HEK293T (cell line): ENCODE measurements at regions not wholly inside any gene's neighbourhood (a gene's known extent, or its start where the extent isn't known, plus 50 kb on each side); places are given as distances from the start of the nearest gene placed in this dataset.

Experiments
- CTCF ChIA-PET: fragments of 350-600 bp; formaldehyde crosslinking; extraction: SDS; loops from one replicate; lab custom pipeline; 2021; ENCODE audit warnings: antibody characterized with exemption, inconsistent platforms; lab: Yijun Ruan, JAX
- POLR2A ChIA-PET: fragments of 350-600 bp; formaldehyde crosslinking; extraction: SDS; loops from one replicate; lab custom pipeline; 2020; ENCODE audit warnings: antibody characterized with exemption, inconsistent platforms; lab: Yijun Ruan, JAX
- DNase-seq: peaks from one replicate; pipeline ENCODE4 v3.0.0; 2012; ENCODE audit warnings: mixed read lengths; ENCODE audit errors: extremely low spot score
- ARNT ChIP-seq: fragments of 450-650 bp; IDR thresholded peaks from 2 replicates; pipeline ENCODE4 v1.6.1; 2017; ENCODE audit warnings: mild to moderate bottlenecking
- BHLHE40 ChIP-seq: fragments of 450-650 bp; IDR thresholded peaks from 2 replicates; pipeline ENCODE4 v1.6.1; 2016; ENCODE audit warnings: mild to moderate bottlenecking, moderate library complexity, borderline replicate concordance
- CTBP1 ChIP-seq: fragments of 450-650 bp; IDR thresholded peaks from 2 replicates; pipeline ENCODE4 v1.6.1; 2016; ENCODE audit warnings: borderline replicate concordance
- ELF4 ChIP-seq: fragments of 450-650 bp; IDR thresholded peaks from 2 replicates; pipeline ENCODE4 v1.6.1; 2017; ENCODE audit warnings: antibody characterized with exemption
- FOXA1 ChIP-seq: fragments of 450-650 bp; IDR thresholded peaks from 2 replicates; pipeline ENCODE4 v1.6.1; 2016; ENCODE audit warnings: mild to moderate bottlenecking
- FOXK2 ChIP-seq: fragments of 450-650 bp; IDR thresholded peaks from 2 replicates; pipeline ENCODE4 v1.6.1; 2016; ENCODE audit warnings: mild to moderate bottlenecking
- FOXM1 ChIP-seq: fragments of 450-650 bp; IDR thresholded peaks from 2 replicates; pipeline ENCODE4 v1.6.1; 2017; ENCODE audit warnings: mild to moderate bottlenecking, borderline replicate concordance
- HDGF ChIP-seq: fragments of 450-650 bp; IDR thresholded peaks from 2 replicates; pipeline ENCODE4 v1.6.1; 2017; ENCODE audit warnings: antibody characterized with exemption, borderline replicate concordance
- LEF1 ChIP-seq: fragments of 450-650 bp; IDR thresholded peaks from 2 replicates; pipeline ENCODE4 v1.6.1; 2017; ENCODE audit warnings: mild to moderate bottlenecking, borderline replicate concordance
- NFRKB ChIP-seq: fragments of 450-650 bp; IDR thresholded peaks from 2 replicates; pipeline ENCODE4 v1.6.1; 2016; ENCODE audit warnings: mild to moderate bottlenecking, moderate library complexity
- SP1 ChIP-seq: fragments of 450-650 bp; IDR thresholded peaks from 2 replicates; pipeline ENCODE4 v1.6.1; 2017
- SUZ12 ChIP-seq: fragments of 450-650 bp; IDR thresholded peaks from 2 replicates; pipeline ENCODE4 v1.6.1; 2016; ENCODE audit warnings: mild to moderate bottlenecking
- TARDBP ChIP-seq: fragments of 450-650 bp; IDR thresholded peaks from 2 replicates; pipeline ENCODE4 v1.6.1; 2016
- ZNF384 ChIP-seq: fragments of 450-650 bp; IDR thresholded peaks from 2 replicates; pipeline ENCODE4 v1.6.1; 2016
- TF ChIP-seq, protein P1 (sequence below): fragments of 450-650 bp; IDR thresholded peaks from 2 replicates; pipeline ENCODE4 v1.6.1; 2016

DNA sequence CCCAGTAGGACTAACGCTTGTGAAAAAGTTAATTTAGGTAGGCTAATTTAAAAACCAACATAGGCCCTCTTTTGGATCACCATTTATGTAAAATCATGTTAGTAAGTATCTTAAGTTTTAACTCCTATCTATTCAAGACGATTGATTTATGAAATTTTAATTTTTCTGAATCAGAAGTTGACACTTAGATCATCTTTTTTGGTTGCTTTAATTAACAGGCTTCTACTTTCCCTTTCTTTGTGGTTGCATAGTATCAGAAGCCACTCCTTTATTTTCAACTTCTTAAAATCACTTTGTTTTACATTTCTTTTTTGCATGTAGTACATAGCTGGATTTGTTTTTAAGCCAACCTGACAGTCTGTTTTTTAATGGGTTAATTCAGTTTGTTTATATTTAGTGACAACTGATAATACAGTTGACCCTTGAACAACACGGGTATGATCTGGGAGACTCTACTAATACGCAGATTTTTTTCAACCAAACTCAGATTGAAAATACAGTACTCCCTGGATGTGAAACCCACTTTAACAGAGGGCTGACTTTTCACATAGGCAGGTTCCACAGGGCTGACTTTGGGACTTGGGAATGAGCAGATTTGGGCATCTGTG lies 69.7 kb upstream of the SYPL1 start:
- ChIA-PET POLR2A (no interaction called here), CTCF (no interaction called here)
- TF ChIP-seq TARDBP (no peak), ARNT (no peak), ELF4 (no peak), ZNF384 (no peak), FOXK2 (no peak), FOXM1 (no peak), CTBP1 (no peak), NFRKB (no peak), SUZ12 (no peak), LEF1 (no peak), HDGF (no peak), BHLHE40 (no peak), SP1 (no peak)
- TF ChIP-seq, protein P1, sequence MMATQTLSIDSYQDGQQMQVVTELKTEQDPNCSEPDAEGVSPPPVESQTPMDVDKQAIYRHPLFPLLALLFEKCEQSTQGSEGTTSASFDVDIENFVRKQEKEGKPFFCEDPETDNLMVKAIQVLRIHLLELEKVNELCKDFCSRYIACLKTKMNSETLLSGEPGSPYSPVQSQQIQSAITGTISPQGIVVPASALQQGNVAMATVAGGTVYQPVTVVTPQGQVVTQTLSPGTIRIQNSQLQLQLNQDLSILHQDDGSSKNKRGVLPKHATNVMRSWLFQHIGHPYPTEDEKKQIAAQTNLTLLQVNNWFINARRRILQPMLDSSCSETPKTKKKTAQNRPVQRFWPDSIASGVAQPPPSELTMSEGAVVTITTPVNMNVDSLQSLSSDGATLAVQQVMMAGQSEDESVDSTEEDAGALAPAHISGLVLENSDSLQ = no peak
- DNase-seq = no peak

DNA sequence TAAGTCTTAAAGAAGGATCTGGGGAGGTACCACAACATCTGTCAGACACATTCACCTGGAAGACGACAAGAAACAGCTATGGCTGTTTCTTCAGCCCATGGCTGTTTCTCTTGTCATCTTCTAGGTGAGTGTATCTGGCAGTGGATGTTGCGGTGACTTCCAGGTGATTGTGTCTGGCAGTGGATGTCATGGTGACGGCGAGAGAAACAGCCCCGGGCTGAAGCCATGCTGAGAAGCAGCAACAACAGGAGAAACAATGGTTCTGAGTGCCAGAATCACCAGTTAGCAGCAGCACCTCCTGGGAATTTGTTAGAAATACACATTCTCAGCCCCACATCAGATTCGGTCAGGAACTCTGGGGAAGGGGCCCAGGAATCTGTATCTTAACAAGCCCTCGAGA lies 68.6 kb upstream of the SYPL1 start:
- POLR2A ChIA-PET = no interaction called here
- no peak for DNase-seq
- TF ChIP-seq HDGF (no peak), ELF4 (no peak), LEF1 (no peak), FOXK2 (no peak), FOXA1 (no peak), TARDBP (no peak), SP1 (no peak), ARNT (no peak), ZNF384 (no peak), CTBP1 (no peak)
- TF ChIP-seq, protein P1 = no peak
- CTCF ChIA-PET = no interaction called here

DNA sequence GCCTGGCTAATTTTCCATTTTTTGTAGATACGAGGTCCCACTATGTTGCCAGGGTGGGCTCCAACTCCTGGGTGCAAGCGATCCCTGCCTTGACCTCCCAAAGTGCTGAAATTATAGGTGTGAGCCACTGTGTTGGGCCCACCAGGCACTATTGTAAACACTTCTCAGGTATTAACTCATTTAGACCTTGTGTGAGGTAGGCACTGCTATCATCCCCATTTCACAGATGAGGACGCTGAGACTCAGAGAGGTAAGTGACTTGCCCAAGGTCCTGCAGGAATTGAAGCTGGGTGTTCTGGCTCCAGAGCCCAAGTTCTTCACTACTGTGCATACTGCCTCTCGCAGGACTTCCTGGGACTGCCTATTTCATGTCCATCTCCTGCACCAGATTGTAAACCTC lies 67.1 kb upstream of the SYPL1 start:
- no peak for DNase-seq
- POLR2A ChIA-PET = no interaction called here
- CTCF ChIA-PET = interaction anchor here (4.8 kb wide), 1 partner anchor 283 kb away, joined by 36 read pairs; no protein-coding TSS in a partner anchor
- TF ChIP-seq ARNT (no peak), HDGF (no peak), SUZ12 (no peak), NFRKB (no peak), FOXK2 (no peak), LEF1 (no peak), ZNF384 (no peak), FOXA1 (no peak), ELF4 (no peak)
- TF ChIP-seq, protein P1 = no peak

DNA sequence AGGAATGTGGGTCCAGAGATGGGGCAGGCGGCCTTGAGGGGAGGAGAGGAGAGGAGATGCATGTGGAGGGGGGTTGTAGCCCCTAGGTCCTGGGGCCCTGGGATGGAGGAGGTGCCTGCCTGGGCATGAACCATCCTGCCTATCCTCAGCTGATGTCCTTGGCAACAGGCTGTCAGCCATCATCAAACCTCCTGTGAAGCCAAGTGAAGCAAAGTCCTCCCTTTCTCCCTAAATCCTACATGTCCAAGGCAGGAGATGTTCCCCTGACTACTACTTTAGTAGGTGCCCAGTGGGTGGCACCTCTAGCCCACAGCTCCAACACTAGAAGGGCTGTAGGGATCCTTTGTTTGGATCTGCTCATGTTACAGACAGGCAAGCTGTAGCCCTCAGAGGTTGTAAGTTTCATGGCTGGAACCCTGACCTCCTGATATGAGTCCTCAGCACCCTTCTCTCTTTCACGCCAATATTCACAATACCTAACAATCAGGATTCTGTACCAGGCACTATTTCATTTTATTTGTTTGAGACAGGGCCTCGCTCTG lies 66.6 kb upstream of the SYPL1 start:
- POLR2A ChIA-PET = no interaction called here
- CTCF ChIA-PET = interaction anchor here (4.8 kb wide), 1 partner anchor 283 kb away, joined by 36 read pairs; no protein-coding TSS in a partner anchor
- DNase-seq = no peak
- no peak for TF ChIP-seq HDGF
- TF ChIP-seq SP1 = no peak
- TF ChIP-seq LEF1 = no peak
- no peak for TF ChIP-seq NFRKB
- TF ChIP-seq CTBP1 = no peak
- no peak for TF ChIP-seq ZNF384
- no peak for TF ChIP-seq ARNT
- no peak for TF ChIP-seq SUZ12
- TF ChIP-seq ELF4 = no peak
- TF ChIP-seq TARDBP = no peak
- no peak for TF ChIP-seq FOXM1
- no peak for TF ChIP-seq BHLHE40

DNA sequence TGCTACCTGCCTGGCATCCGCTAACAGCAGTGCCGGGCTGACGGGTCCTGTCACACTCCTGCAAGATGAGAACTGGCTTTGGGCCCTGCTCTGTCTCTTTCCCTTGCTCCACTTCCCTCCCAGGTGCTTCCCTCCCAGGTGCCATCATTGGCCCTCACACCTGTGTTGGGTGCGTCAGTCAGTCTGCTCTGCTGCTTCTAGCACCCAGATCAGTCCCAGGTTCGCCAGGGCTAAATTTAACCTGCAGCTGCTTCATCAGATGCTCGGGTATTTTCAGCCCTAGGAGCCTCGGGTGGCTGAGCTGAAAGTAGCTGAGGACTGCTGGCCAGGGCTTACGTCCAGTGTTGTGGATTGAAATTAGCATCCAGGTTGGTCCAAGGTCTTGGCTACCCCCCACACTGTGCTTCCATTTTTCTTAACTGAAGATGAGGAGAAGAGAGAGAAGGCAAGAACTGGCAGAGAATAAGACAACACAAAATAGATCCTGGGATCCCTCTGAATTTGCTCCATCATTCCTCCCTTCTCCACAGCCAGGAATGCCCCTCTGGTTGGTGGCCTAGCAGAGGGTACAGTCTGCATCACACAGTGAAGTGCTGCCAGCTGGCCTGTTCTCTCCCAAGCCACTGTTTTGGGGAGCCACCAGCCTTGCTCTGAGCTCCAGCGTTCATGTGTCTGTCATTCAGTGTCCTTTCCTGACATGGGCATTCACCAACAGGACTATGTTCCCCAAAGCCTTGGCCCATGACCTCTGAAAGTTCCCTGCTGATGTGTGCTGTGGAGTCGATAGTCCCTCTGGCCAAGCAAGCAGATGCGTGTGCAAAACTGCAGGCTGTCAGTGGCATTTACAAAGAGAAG lies 65.9 kb upstream of the SYPL1 start:
- TF ChIP-seq, protein P1 = no peak
- TF ChIP-seq FOXM1 (no peak), NFRKB (no peak), FOXA1 (no peak), ELF4 (no peak), FOXK2 (no peak), SP1 (no peak), HDGF (no peak), BHLHE40 (no peak), CTBP1 (no peak)
- ChIA-PET POLR2A (no interaction called here), CTCF (interaction anchor here (1.1 to 4.8 kb wide), 4 partner anchors 189 to 365 kb away, joined by 3 to 36 read pairs (median 4); no protein-coding TSS in a partner anchor)
- no peak for DNase-seq
